NCI-H2227 (cell line): ENCODE measurements at regions not wholly inside any gene's neighbourhood (a gene's known extent, or its start where the extent isn't known, plus 50 kb on each side); places are given as distances from the start of the nearest gene placed in this dataset.
"Not testable (repeated sequence)": the region's sequence is repeated elsewhere in the genome, so short reads cannot be mapped to it uniquely, and the experiment has no call there.

Experiments used
- DNase-seq: peaks from one replicate; lab custom pipeline; 2025; ENCODE audit not compliant: unreplicated experiment; lab: John Stamatoyannopoulos, UW

GRCh38 chr9:25094518-25094917 lies 548.8 kb upstream of the IZUMO3 start:
- no peak for DNase-seq

GRCh38 chr9:25078202-25078601 lies 532.5 kb upstream of the IZUMO3 start:
- no peak for DNase-seq

DNA sequence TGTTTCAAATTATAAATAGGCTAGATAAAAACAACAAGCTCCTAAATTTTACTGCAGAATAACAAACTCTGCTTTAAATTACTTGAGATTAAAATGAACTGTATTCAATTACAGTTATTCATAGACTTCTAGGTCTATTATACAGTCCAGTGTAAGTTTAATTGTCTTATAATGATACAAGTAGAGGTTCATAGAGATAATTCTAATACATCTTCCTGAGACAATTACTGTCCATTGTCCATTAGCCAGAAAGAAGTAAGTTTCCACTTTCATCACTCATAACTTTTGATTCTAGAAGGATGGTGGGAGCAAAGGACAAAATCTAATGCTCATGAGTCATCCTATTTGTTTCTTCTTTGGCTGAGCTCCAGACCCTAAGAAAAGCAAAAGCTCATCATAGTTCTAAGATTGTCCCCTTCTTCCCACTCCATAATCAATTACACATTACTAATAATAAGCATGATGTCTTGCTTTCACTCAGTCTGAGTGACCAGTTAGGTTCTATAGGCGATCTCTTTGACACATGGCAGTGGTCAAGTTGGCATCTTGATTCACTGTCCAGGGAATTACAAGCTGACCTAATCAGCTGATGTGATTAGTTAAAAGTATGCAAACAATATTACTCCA lies 502.5 kb upstream of the IZUMO3 start:
- no peak for DNase-seq

DNA sequence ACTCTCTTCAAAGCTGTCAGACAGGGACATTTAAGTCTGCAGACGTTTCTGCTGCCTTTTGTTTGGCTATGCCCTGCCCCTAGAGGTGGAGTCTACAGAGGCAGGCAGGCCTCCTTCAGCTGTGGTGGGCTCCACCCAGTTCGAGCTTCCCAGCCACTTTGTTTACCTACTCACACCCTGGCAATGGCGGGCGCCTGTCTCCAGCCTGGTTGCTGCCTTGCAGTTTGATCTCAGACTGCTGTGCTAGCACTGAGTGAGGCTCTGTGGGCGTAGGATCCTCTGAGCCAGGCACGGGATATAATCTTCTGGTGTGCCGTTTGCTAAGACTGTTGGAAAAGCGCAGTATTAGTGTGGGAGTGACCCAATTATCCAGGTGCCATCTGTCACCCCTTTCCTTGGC lies 499.8 kb upstream of the IZUMO3 start:
- DNase-seq = not testable (repeated sequence)

GRCh38 chr9:25029743-25030142 lies 484.0 kb upstream of the IZUMO3 start:
- no peak for DNase-seq

GRCh38 chr9:25025686-25026085 lies 480.0 kb upstream of the IZUMO3 start:
- no peak for DNase-seq

DNA sequence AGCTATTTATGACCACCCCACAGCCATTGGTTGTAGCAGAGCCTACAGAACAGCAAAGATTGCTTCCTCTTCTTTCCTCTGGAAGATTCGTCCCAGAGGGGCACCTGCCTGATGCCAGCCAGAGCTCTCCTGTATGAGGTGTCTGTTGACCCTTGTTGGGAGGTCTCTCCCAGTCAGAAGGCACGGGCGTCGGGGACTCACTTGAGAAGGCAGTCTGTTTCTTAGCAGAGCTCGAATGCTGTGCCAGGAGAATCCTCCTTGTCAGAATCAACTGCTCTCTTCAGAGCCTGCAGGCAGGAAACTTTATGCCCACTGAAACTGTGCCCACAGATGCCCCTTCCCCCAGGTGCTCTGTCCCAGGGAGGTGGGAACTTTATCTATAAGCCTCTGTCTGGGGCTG lies 479.5 kb upstream of the IZUMO3 start:
- DNase-seq = no peak

DNA sequence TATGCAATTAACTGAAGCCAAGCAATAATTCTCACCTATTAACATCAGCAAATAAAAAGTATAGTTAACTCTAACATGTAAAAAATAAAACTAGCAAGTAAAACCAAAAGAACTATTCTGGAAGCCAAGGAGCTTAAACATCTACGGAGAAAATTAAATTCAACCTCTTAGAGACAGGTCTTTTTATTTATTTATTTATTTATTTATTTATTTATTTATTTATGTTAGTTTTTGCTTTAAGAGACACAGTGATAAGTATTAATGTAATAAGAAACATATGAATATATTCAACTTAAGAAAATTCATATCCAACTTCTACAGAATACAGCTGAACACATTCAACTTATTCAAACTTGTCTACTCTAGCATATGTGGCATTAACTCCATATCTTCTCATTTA lies 472.1 kb upstream of the IZUMO3 start:
- DNase-seq = no peak

DNA sequence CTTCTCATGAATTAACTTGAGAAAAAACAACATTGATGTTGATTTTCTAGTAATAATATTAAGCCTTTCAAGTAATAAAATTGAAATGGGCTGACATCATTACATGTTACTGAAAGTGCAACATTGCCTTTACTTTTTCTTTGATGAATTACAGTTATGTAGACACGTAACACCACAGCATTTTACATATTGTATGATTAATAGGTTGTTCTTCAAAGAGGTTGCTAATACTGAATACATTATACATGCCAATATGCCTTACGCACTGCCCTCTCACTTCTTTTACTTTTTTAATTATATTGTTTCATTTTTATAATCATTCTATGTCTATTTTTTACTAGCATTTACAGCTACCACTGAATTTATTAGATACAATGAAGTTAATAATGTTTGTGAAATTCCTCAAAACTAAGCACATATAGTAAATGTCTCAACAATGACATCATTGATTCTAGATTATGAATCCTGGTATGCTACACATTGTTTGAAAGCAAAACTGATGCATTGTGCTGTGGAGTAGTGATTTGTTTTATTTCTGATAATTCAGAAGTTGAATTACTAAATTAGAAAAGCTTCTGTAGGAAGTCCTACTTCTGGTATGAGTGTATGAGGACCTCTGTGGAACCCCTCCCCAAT lies 464.4 kb upstream of the IZUMO3 start:
- DNase-seq = no peak

- DNase-seq = no peak
Observed at GRCh38 chr9:25003686-25004085, 458.0 kb upstream of the IZUMO3 start.

GRCh38 chr9:24986331-24986730 lies 440.6 kb upstream of the IZUMO3 start:
- no peak for DNase-seq

DNA sequence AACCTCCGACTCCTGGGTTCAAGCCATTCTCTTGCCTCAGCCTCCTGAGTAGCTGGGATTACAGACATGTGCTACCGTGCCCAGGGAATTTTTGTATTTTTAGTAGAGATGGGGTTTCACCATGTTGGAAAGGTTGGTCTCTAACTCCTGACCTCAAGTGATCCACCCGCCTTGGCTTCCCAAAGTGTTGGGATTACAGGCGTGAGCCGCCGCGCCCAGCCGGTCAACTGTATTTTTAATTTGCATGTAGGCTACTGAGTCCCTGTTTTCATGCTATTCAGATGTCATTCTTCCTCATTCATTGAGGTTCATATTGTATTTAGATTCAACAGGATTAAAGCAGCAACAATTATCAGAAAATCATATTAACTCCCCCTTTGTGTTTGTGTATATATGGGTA lies 425.1 kb upstream of the IZUMO3 start:
- DNase-seq = not testable (repeated sequence)

- no peak for DNase-seq
Observed at GRCh38 chr9:24961762-24962161, 416.1 kb upstream of the IZUMO3 start.

DNA sequence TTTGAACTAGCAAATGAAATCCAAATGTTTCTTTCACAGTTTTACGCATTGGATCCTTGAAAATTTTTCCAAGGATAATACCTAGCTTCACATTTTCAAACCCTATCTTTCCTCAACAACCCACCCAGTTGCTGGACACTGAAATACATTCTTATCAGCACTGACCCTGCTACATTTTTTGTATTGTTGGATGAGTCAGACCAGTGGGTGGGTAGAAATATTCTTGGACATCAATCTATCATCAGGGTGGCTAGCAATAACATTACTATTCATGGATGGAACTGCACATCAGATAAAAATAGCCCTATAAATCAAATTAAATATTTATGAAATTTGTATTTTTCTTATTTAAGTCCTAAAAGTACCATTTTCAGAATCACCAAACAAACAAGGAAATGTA lies 407.4 kb upstream of the IZUMO3 start:
- DNase-seq = no peak

GRCh38 chr9:24939109-24939850 lies 393.6 kb upstream of the IZUMO3 start:
- no peak for DNase-seq

GRCh38 chr9:24936117-24936516 lies 390.4 kb upstream of the IZUMO3 start:
- DNase-seq = no peak

DNA sequence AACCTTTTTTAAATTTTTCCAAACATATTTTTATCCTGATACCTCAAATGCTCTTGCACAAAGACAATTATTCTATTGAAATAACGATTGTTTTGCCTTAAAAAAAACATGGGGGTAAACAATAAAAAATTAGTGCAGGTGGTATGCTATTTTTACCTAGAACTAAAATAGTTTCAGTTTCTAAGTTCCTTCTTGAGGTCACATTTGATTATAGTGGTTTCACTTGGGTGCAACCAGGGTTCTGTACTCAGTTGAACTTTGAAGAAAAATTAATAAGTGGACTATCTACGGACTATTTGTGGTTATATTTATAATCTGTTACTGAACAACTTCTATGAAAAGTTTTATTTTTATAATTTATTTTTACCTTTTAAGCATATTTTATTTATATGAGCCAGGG lies 387.1 kb upstream of the IZUMO3 start:
- no peak for DNase-seq

DNA sequence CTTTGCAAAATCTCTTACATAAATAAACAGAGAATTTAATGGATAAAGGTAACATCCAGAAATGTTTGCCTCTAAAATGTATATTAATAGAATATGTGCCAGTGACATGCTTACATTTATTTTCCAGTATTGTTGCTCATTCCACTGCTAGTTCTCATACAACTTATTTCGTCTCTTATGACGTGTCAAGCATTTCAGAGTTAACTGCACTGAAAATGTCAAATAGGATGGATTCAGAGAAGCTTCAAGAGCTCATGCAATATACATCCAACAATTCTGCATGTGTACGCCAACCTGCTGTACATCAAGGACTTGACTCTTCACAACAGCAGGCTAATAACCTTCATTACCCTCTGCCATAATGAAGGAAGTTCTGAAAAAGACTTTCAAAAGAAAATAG lies 386.2 kb upstream of the IZUMO3 start:
- DNase-seq = no peak

DNA sequence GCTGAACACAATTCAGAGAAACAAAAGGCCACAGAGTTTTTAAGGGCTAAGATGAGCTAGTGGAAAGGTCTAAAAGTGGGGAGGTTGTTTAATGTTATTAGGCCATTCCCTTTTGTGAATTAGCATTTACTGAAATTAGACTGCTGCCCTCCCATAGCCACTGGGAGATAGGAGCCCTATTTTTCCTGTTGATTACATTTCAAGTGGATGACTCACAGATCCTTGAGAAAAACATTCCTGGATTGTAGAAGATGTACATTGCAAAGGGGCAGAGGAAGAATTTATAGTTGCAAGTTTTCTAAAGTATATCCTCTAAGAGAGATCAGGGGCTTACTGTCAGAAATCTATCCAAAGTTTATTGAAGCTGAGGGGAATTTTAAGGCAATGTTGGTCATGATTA lies 367.1 kb upstream of the IZUMO3 start:
- DNase-seq = no peak

DNA sequence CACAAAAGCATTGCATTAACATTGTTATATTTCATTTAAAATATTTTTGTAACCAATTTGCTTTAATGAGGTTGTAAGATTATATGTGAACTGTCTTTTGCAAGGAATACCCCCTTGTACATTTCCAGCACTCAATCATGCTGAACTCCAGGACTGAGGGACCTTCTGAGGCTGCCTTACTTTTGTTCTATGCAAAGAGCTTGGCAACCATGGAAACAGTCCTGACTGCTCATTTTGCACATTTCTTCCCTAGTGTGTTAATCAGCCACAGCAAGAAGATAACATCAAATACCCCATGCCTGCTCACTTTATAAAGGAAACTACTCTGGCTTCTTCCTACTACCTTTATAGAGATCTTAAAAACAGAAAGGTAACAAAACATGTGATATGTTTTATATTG lies 355.6 kb upstream of the IZUMO3 start:
- no peak for DNase-seq

DNA sequence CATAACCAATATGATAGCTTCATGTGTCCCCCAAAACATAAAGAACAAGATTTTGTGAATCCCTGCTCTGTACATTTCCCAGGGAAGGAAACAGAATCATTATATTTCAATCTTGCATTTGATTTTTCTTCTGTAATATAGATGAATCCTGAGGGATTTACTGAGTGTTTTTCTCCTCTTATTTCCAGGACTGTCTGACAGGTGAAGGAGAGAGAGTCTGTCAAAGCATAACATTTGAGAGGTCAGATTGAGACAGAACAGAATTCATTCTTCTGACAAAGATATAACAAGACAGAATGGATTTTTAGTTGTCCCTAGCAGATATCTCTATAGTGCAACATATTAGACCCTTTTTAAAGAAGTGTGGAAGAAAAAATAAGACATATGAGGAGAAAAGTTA lies 354.5 kb upstream of the IZUMO3 start:
- no peak for DNase-seq

DNA sequence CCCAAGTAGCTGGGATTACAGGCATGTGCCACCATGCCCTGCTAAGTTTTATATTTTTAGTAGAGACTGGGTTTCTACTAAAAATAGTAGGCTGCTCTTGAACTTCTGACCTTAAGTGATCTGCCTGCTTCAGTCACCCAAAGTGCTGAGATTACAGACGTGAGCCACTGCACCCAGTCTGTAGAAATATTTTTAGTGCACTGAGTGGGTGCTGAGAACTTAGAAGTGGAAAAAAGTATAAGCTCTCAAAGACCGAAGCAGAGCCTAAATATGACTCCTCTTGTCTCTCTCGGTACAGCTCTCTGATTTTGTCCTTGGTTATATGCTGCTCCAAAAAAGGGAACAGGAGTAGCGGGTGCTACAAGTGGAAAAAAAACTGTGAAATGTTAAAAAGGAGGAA lies 353.8 kb upstream of the IZUMO3 start:
- DNase-seq = peak; percentile 58
